WERI-Rb-1 (cell line): ENCODE measurements at regions not wholly inside any gene's neighbourhood (a gene's known extent, or its start where the extent isn't known, plus 50 kb on each side); places are given as distances from the start of the nearest gene placed in this dataset.

Experiments used
- DNase-seq: peaks from one replicate; pipeline ENCODE4 v3.0.0-alpha.2; 2020
- H3K27ac ChIP-seq: fragments of 250-450 bp; sonication (Bioruptor Pico); 2 replicates; pipeline ENCODE4 v1.5.1; 2020; ENCODE audit warnings: mild to moderate bottlenecking, moderate library complexity
- H3K27me3 ChIP-seq: fragments of 250-450 bp; sonication (Bioruptor Pico); 2 replicates; pipeline ENCODE4 v1.5.1; 2021; ENCODE audit warnings: mild to moderate bottlenecking, low read depth, moderate library complexity; ENCODE audit not compliant: insufficient read depth, severe bottlenecking
- H3K36me3 ChIP-seq: fragments of 250-450 bp; sonication (Bioruptor Pico); 2 replicates; pipeline ENCODE4 v1.5.1; 2020; ENCODE audit warnings: mild to moderate bottlenecking, moderate library complexity
- H3K4me3 ChIP-seq: 2 replicates; pipeline ENCODE4 v1.5.1; 2011; ENCODE audit warnings: low read depth, mild to moderate bottlenecking, control low read depth, low read length
- H3K9me3 ChIP-seq: fragments of 250-450 bp; sonication (Bioruptor Pico); 2 replicates; pipeline ENCODE4 v1.5.1; 2021; ENCODE audit warnings: mild to moderate bottlenecking, moderate library complexity; ENCODE audit not compliant: severe bottlenecking
- CTCF ChIP-seq: IDR thresholded peaks from 2 replicates; pipeline ENCODE4 v1.5.1; 2011; ENCODE audit warnings: low read depth, mild to moderate bottlenecking, control low read depth, inconsistent platforms, low read length

GRCh38 chr2:56531668-56532420 is 348.1 kb downstream of the CCDC85A start:
- H3K36me3 ChIP-seq = no peaks in the 10 kb centered on the region
- no peak overlapping the region for H3K4me3 ChIP-seq
- H3K27ac ChIP-seq = no peak overlapping the region
- no peak for TF ChIP-seq CTCF
- no peak for DNase-seq
- no peaks in the 10 kb centered on the region for H3K27me3 ChIP-seq
- H3K9me3 ChIP-seq = no peaks in the 10 kb centered on the region

GRCh38 chr2:56534321-56534720 is 350.5 kb downstream of the CCDC85A start:
- H3K4me3 ChIP-seq = no peak overlapping the region
- no peaks in the 10 kb centered on the region for H3K27me3 ChIP-seq
- DNase-seq = no peak
- no peak overlapping the region for H3K27ac ChIP-seq
- no peaks in the 10 kb centered on the region for H3K36me3 ChIP-seq
- TF ChIP-seq CTCF = no peak
- H3K9me3 ChIP-seq = no peaks in the 10 kb centered on the region

- DNase-seq = no peak
- H3K9me3 ChIP-seq = no peaks in the 10 kb centered on the region
- no peak for TF ChIP-seq CTCF
Observed at GRCh38 chr2:56537756-56538155, 354.0 kb downstream of the CCDC85A start.

GRCh38 chr2:56539618-56540017 is 355.8 kb downstream of the CCDC85A start:
- H3K4me3 ChIP-seq = no peak overlapping the region
- H3K27ac ChIP-seq = no peak overlapping the region
- DNase-seq = no peak
- H3K27me3 ChIP-seq = no peaks in the 10 kb centered on the region
- no peaks in the 10 kb centered on the region for H3K36me3 ChIP-seq
- H3K9me3 ChIP-seq = no peaks in the 10 kb centered on the region
- no peak for TF ChIP-seq CTCF

More at GRCh38 chr2:56537756-56538155, 354.0 kb downstream of the CCDC85A start:
- H3K36me3 ChIP-seq = no peaks in the 10 kb centered on the region
- no peaks in the 10 kb centered on the region for H3K27me3 ChIP-seq
- no peak overlapping the region for H3K27ac ChIP-seq
- no peak overlapping the region for H3K4me3 ChIP-seq

GRCh38 chr2:56540467-56540866 is 356.7 kb downstream of the CCDC85A start:
- Histone ChIP-seq H3K36me3 (no peaks in the 10 kb centered on the region), H3K9me3 (no peaks in the 10 kb centered on the region), H3K4me3 (no peak overlapping the region), H3K27ac (no peak overlapping the region), H3K27me3 (no peaks in the 10 kb centered on the region)
- no peak for TF ChIP-seq CTCF
- DNase-seq = no peak

- no peak overlapping the region for H3K4me3 ChIP-seq
- no peaks in the 10 kb centered on the region for H3K36me3 ChIP-seq
Observed at GRCh38 chr2:56540916-56541315, 357.1 kb downstream of the CCDC85A start.

More at GRCh38 chr2:56540916-56541315, 357.1 kb downstream of the CCDC85A start:
- DNase-seq = no peak
- no peak for TF ChIP-seq CTCF
- Histone ChIP-seq H3K9me3 (no peaks in the 10 kb centered on the region), H3K27me3 (no peaks in the 10 kb centered on the region), H3K27ac (no peak overlapping the region)
